Peyer's patch (tissue), 4 donors: ENCODE measurements at regions not wholly inside any gene's neighbourhood (a gene's known extent, or its start where the extent isn't known, plus 50 kb on each side); places are given as distances from the start of the nearest gene placed in this dataset.

Experiments
- DNase-seq, 3 donors: peaks; one replicate each; pipeline ENCODE4 v3.0.0-alpha.2; 2017 to 2019
- H3K27ac ChIP-seq, 4 donors: fragments of 200-600 bp; sonication (generic); one replicate each; pipeline ENCODE4 v1.5.1; 2016 to 2019
- H3K27me3 ChIP-seq, 2 donors: fragments of 200-600 bp; sonication (generic); one replicate each; pipeline ENCODE4 v1.5.1; 2019
- H3K36me3 ChIP-seq, 3 donors: fragments of 200-600 bp; sonication (generic); one replicate each; pipeline ENCODE4 v1.5.1; 2016 to 2019
- H3K4me1 ChIP-seq, 4 donors: fragments of 200-600 bp; sonication (generic); one replicate each; pipeline ENCODE4 v1.5.1; 2016 to 2019
- H3K4me3 ChIP-seq, 4 donors: fragments of 200-600 bp; sonication (generic); 1 replicate in 3 of 4; 2 replicates in 1 of 4; pipeline ENCODE4 v1.5.1; 2016 to 2019; ENCODE audit warnings: mild to moderate bottlenecking in 1 of 4
- H3K9me3 ChIP-seq, 4 donors: fragments of 200-600 bp; sonication (generic); one replicate each; pipeline ENCODE4 v1.5.1; 2016 to 2019; ENCODE audit warnings: mild to moderate bottlenecking in 1 of 4
- CTCF ChIP-seq, 6 experiments: fragments of 450-650 bp in 4 of 6; fragments of 200-600 bp in 2 of 6; sonication (generic) in 1 of 6; IDR thresholded peaks; one replicate each; pipeline ENCODE4 v1.5.1; 2017 to 2019; ENCODE audit warnings: antibody characterized with exemption in 6 of 6, mild to moderate bottlenecking in 3 of 6, moderate library complexity in 1 of 6
- POLR2A ChIP-seq, 2 donors: fragments of 450-650 bp; IDR thresholded peaks; one replicate each; pipeline ENCODE4 v1.5.1; 2017; ENCODE audit warnings: antibody characterized with exemption in 2 of 2, mild to moderate bottlenecking in 2 of 2, moderate library complexity in 2 of 2

DNA sequence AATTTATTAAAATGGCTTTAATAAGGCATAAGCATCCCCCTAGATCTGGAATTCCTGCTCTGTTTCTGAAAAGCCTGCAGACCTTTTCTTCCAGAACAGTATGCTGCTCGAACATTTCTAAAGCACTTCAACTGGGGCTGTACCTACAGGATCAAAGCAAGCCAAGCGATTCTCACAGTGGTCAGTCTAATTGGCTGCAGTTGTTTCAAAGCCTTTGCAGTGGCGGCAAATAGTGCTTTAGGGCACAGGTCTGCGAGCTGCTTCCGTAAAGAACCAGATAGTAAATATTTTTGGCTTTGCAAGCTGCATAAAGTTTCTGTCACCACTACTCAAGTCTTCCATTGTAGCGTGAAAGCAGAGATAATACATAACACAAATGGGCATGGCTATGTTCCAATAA lies 88.9 kb upstream of the FBXL4 start:
- no peak overlapping the region for H3K27ac ChIP-seq
- H3K4me1 ChIP-seq = no peaks in the 10 kb centered on the region
- H3K27me3 ChIP-seq = no peaks in the 10 kb centered on the region
- TF ChIP-seq POLR2A (IDR thresholded peaks at IDR 0.05) = no peak
- TF ChIP-seq CTCF (IDR thresholded peaks at IDR 0.05) = no peak
- no peak for DNase-seq
- no peak overlapping the region for H3K4me3 ChIP-seq
- H3K36me3 ChIP-seq = no peaks in the 10 kb centered on the region
- H3K9me3 ChIP-seq = no peaks in the 10 kb centered on the region

DNA sequence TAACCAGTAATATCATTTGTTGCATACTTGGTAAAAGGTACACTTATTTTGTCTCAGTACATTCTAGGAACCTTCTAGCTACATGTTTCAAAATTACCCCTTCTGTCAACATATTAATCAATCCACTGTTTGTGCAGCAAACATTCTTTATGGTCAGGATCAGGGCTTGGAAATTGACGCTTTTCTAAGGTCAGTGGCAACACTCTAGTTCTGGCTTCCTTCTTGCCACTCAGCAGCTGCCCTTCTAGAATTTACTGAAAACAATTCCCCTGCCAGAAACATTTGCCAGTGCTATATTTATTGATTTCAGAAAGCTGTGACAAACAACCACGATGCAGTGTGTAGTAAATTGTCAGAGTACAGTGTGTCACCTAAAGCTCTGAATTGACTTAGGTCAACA lies 84.7 kb upstream of the FBXL4 start:
- TF ChIP-seq CTCF (IDR thresholded peaks at IDR 0.05) (no peak), POLR2A (IDR thresholded peaks at IDR 0.05) (no peak)
- H3K27ac ChIP-seq = no peak overlapping the region
- H3K9me3 ChIP-seq = no peaks in the 10 kb centered on the region
- no peaks in the 10 kb centered on the region for H3K36me3 ChIP-seq
- DNase-seq = no peak
- H3K27me3 ChIP-seq = no peaks in the 10 kb centered on the region
- no peaks in the 10 kb centered on the region for H3K4me1 ChIP-seq
- H3K4me3 ChIP-seq = no peak overlapping the region

- Histone ChIP-seq H3K9me3 (no peaks in the 10 kb centered on the region), H3K36me3 (no peaks in the 10 kb centered on the region), H3K27me3 (no peaks in the 10 kb centered on the region), H3K4me3 (no peak overlapping the region), H3K4me1 (no peaks in the 10 kb centered on the region), H3K27ac (no peak overlapping the region)
- no peak for DNase-seq
- no peak for TF ChIP-seq CTCF (IDR thresholded peaks at IDR 0.05)
- no peak for TF ChIP-seq POLR2A (IDR thresholded peaks at IDR 0.05)
Observed at GRCh38 chr6:99031957-99032356, 84.2 kb upstream of the FBXL4 start.

DNA sequence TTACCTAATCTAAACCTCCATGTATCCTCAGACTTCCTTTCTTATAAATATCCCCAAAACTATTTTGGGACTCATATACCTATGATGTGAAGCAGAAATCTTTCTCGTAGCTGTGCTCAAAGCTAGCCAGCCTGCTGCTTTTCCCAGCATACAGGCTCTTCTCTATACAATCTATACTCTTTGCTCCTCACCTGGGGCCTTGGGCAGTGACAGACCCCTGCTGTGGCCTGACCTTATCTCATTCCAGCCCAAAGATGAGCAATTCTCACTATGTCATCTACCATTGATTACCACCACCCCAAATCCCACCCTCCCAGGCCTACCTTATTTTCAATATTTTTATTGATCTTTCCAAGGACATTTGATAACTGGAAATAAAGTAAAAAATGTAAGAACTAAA lies 83.2 kb upstream of the FBXL4 start:
- TF ChIP-seq CTCF (IDR thresholded peaks at IDR 0.05) (no peak), POLR2A (IDR thresholded peaks at IDR 0.05) (no peak)
- H3K27me3 ChIP-seq = no peaks in the 10 kb centered on the region
- H3K9me3 ChIP-seq = no peaks in the 10 kb centered on the region
- H3K4me1 ChIP-seq = no peaks in the 10 kb centered on the region
- H3K4me3 ChIP-seq = no peak overlapping the region
- H3K27ac ChIP-seq = no peak overlapping the region
- no peak for DNase-seq
- no peaks in the 10 kb centered on the region for H3K36me3 ChIP-seq

- TF ChIP-seq CTCF (IDR thresholded peaks at IDR 0.05) (no peak), POLR2A (IDR thresholded peaks at IDR 0.05) (no peak)
Observed at GRCh38 chr6:99026135-99026534, 78.4 kb upstream of the FBXL4 start.

DNA sequence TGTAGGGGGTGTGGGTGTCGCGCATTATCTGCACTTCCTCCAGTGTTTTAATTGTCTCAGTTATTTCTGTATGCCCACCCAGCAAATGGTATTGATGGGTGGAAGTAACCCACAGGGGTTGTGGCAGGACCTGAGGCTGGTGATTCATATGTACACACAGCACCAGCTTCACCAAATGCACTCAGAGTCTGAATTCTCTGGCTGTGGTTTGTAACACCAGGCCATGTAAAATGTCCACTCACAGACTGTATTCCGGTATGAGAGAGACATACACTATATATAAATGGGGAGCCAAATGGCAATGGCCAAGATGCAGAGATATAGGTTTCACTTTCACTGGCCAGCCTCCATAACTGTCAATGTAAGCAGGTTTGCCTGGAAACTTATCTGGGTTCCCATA lies 76.3 kb upstream of the FBXL4 start:
- no peak overlapping the region for H3K4me3 ChIP-seq
- no peaks in the 10 kb centered on the region for H3K4me1 ChIP-seq
- TF ChIP-seq POLR2A (IDR thresholded peaks at IDR 0.05) (no peak), CTCF (IDR thresholded peaks at IDR 0.05) (no peak)
- no peaks in the 10 kb centered on the region for H3K9me3 ChIP-seq
- H3K27me3 ChIP-seq = no peaks in the 10 kb centered on the region
- H3K36me3 ChIP-seq = no peaks in the 10 kb centered on the region
- no peak for DNase-seq
- H3K27ac ChIP-seq = no peak overlapping the region

More at GRCh38 chr6:99026135-99026534, 78.4 kb upstream of the FBXL4 start:
- Histone ChIP-seq H3K27ac (no peak overlapping the region), H3K4me3 (no peak overlapping the region), H3K4me1 (no peaks in the 10 kb centered on the region), H3K9me3 (no peaks in the 10 kb centered on the region), H3K36me3 (no peaks in the 10 kb centered on the region), H3K27me3 (no peaks in the 10 kb centered on the region)
- DNase-seq = no peak
